NT2/D1 (cell line): ENCODE measurements at regions not wholly inside any gene's neighbourhood (a gene's known extent, or its start where the extent isn't known, plus 50 kb on each side); places are given as distances from the start of the nearest gene placed in this dataset.

ENCODE experiments used
- DNase-seq: peaks from one replicate; pipeline ENCODE4 v3.0.0-alpha.2; 2011; ENCODE audit warnings: low read depth, low spot score
- H3K27me3 ChIP-seq: 2 replicates; pipeline ENCODE4 v1.6.0; 2011; ENCODE audit warnings: mild to moderate bottlenecking; ENCODE audit not compliant: insufficient read length, insufficient read depth
- H3K36me3 ChIP-seq: 2 replicates; pipeline ENCODE4 v1.6.1; 2011; ENCODE audit warnings: mild to moderate bottlenecking, low read length, mixed read lengths; ENCODE audit not compliant: insufficient read depth, insufficient read length
- H3K4me1 ChIP-seq: 2 replicates; pipeline ENCODE4 v1.5.1; 2011; ENCODE audit not compliant: insufficient read depth, insufficient read length
- H3K4me3 ChIP-seq: 2 replicates; pipeline ENCODE4 v1.5.1; 2011; ENCODE audit warnings: low read depth; ENCODE audit not compliant: insufficient read length
- H3K9ac ChIP-seq: 2 replicates; pipeline ENCODE4 v1.6.0; 2011; ENCODE audit warnings: low read depth; ENCODE audit not compliant: insufficient read length
- H3K9me3 ChIP-seq: 2 replicates; pipeline ENCODE4 v1.5.1; 2011; ENCODE audit warnings: mild to moderate bottlenecking, low read length; ENCODE audit not compliant: insufficient read depth
- SUZ12 ChIP-seq: IDR thresholded peaks from 2 replicates; pipeline ENCODE4 v1.6.1; 2011; ENCODE audit not compliant: insufficient read length, insufficient read depth; ENCODE audit errors: extremely low read depth
- YY1 ChIP-seq: IDR thresholded peaks from 2 replicates; pipeline ENCODE4 v1.6.1; 2011; ENCODE audit not compliant: insufficient read length, insufficient read depth
- ZNF274 ChIP-seq: IDR thresholded peaks from 2 replicates; pipeline ENCODE4 v1.6.1; 2011; ENCODE audit warnings: mild to moderate bottlenecking, low read depth, low read length

DNA sequence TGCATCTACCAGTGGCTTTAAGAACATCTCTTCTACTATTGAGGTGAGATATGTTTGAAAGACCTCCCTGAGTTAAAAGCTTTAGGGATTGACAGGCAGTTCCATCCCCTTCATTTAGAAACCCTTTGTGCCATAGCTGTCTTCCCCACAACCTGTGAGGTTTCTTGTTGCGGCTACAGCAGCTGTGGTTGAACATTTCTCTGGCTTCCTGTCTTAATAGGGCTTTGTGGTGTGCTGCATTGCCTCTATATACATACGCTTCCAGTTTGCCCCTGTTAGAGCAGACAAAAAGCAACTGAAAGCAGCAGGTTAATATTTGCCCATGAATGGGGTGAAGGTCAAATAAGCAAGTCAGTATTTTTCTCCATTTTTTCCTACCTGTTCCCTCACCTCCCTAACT, 210.2 kb downstream of the TMEM200A start:
- H3K4me1 ChIP-seq, result no peaks in the 10 kb centered on the region
- no peaks in the 10 kb centered on the region for H3K36me3 ChIP-seq
- H3K4me3 ChIP-seq, result no peak overlapping the region
- H3K9me3 ChIP-seq, result no peaks in the 10 kb centered on the region
- DNase-seq, result no peak
- H3K9ac ChIP-seq, result no peak overlapping the region
- no peak for TF ChIP-seq YY1
- no peak for TF ChIP-seq SUZ12
- no peak for TF ChIP-seq ZNF274
- no peaks in the 10 kb centered on the region for H3K27me3 ChIP-seq

DNA sequence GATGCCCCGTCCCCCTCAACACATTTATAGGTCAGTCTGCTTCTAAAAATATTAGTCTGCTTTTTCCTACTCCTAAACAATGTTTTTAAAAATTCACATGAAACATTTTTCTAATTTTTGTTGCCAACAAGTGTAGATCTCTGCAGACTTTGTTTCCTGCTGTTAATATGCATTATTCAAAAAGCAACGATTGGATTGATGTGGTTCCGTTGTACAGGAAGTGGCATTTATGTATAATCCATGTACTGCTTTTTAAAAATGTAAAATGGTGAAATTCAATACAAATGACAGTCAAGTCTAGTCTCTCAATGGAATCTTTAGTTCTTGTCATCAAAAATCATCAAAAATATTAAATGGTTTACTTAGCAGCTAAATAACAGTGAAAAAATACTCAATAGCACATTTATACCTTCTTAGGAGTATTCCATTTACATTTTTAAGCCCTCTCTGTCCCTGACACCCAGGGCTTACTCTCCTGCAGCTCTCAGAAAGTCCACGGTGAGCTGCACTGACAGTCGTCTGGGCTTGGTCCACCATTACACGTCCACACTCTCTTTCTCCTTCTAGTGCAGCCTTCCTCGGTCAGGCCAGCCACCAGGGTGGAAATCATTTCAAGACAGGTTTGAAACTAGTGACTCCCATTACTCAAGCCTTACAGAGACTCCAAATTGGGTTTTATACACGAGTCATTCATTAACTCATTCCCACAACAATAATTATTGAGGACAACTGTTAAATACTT, 211.5 kb downstream of the TMEM200A start:
- no peak overlapping the region for H3K4me3 ChIP-seq
- H3K4me1 ChIP-seq, result no peaks in the 10 kb centered on the region
- H3K9me3 ChIP-seq, result no peaks in the 10 kb centered on the region
- H3K27me3 ChIP-seq, result no peaks in the 10 kb centered on the region
- TF ChIP-seq YY1 (no peak), ZNF274 (no peak), SUZ12 (no peak)
- H3K9ac ChIP-seq, result no peak overlapping the region
- no peak for DNase-seq
- no peaks in the 10 kb centered on the region for H3K36me3 ChIP-seq

DNA sequence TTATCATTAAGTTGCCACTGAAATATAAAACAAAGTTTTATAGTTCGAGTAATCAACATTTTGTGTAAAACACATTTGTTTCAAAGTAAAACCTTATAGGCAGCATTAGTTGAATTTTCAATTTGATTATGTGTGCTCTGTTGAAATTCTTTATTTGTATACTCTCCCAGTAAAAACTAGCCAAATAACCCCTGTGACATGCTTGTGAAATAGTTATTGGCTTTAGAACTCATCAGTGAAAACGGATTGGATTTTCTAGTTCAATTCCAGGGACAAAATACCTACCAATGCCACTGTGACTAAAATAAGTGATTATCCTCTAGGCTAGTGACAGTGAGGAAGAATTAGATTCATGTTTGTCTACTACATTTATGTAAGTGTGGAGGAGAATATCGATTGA, 212.9 kb downstream of the TMEM200A start:
- no peak for DNase-seq
- Histone ChIP-seq H3K9me3 (no peaks in the 10 kb centered on the region), H3K4me1 (no peaks in the 10 kb centered on the region), H3K4me3 (no peak overlapping the region), H3K9ac (no peak overlapping the region), H3K36me3 (no peaks in the 10 kb centered on the region), H3K27me3 (no peaks in the 10 kb centered on the region)
- TF ChIP-seq ZNF274, result no peak
- TF ChIP-seq SUZ12, result no peak
- TF ChIP-seq YY1, result no peak

DNA sequence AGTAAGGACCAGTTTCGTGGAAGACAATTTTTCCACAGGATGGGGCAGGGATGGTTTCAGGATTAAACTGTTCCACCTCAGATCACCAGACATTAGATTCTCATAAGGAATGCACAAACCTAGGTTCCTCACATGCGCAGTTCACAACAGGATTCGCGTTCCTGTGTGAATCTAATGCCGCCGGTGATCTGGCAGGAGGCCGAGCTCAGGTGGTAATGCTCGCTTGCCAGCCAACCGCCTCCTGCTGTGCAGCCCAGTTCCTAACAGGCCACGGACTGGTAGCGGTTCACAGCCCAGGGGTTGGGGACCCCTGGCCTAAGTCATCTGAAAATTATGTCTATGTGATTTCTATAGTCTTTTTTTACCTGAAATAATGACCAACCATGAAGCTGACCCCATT, 217.5 kb downstream of the TMEM200A start:
- no peaks in the 10 kb centered on the region for H3K27me3 ChIP-seq
- no peaks in the 10 kb centered on the region for H3K9me3 ChIP-seq
- no peaks in the 10 kb centered on the region for H3K36me3 ChIP-seq
- no peaks in the 10 kb centered on the region for H3K4me1 ChIP-seq
- H3K9ac ChIP-seq, result no peak overlapping the region
- no peak for TF ChIP-seq ZNF274
- H3K4me3 ChIP-seq, result no peak overlapping the region
- DNase-seq, result no peak

DNA sequence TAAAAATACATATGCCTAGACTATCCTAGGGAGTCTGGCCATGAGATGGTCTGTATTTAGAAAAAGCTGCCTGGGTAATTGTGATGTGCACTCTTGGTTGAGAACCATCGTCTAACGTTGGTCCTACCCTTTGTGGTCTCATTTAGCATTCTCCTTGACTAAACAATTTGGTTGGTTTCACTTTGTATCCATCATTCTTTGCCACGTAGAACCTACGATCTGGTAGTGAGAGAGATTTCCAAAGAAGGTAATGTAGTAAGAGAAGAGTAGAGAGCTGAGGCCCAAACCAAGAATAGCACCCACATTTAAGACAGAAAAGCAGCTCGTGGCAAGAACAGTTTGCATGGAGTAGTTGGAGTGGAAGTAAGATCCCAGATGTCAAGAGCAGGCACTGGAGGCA, 219.8 kb downstream of the TMEM200A start:
- H3K9ac ChIP-seq, result no peak overlapping the region
- DNase-seq, result no peak
- H3K4me1 ChIP-seq, result no peaks in the 10 kb centered on the region
- H3K36me3 ChIP-seq, result no peaks in the 10 kb centered on the region
- no peaks in the 10 kb centered on the region for H3K9me3 ChIP-seq
- H3K4me3 ChIP-seq, result no peak overlapping the region
- TF ChIP-seq SUZ12, result no peak
- TF ChIP-seq YY1, result no peak
- TF ChIP-seq ZNF274, result no peak
- no peaks in the 10 kb centered on the region for H3K27me3 ChIP-seq

DNA sequence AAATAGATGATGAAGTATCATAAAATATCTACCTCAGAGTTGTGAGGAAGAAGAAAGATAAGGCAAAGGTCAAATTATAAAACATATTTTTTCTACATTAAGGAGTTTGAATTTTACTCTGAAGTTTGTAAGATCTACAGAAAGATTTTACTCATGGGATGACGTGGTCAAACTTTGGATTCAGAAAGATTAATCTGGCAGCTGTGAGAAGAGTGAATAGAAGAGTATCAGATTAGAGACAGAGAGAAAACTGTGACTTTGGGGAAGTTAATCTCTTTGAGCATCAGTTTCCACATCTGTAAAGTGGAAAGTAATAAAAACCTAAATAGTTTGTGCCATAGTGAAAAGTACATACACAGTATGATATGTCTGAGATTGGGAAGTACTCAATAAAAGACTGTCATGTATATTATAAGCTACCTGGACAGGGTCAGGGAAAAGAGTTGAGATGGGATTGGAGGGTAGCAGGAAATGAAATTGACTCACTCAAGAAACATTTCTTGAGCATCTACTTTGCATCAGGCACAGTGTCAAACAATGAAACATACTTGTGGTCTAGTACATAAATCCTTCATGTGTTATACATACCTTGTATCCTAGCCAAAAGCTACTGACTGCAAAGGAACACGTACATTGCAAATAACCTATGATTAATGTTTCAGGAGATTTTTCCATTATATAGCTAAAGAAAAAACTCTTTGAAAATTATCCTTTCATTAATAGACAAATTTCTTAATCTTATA, 222.1 kb downstream of the TMEM200A start:
- H3K27me3 ChIP-seq, result no peaks in the 10 kb centered on the region
- no peak overlapping the region for H3K4me3 ChIP-seq
- no peaks in the 10 kb centered on the region for H3K9me3 ChIP-seq
- TF ChIP-seq ZNF274 (no peak), YY1 (no peak), SUZ12 (no peak)
- DNase-seq, result no peak
- H3K36me3 ChIP-seq, result no peaks in the 10 kb centered on the region
- no peak overlapping the region for H3K9ac ChIP-seq
- no peaks in the 10 kb centered on the region for H3K4me1 ChIP-seq

DNA sequence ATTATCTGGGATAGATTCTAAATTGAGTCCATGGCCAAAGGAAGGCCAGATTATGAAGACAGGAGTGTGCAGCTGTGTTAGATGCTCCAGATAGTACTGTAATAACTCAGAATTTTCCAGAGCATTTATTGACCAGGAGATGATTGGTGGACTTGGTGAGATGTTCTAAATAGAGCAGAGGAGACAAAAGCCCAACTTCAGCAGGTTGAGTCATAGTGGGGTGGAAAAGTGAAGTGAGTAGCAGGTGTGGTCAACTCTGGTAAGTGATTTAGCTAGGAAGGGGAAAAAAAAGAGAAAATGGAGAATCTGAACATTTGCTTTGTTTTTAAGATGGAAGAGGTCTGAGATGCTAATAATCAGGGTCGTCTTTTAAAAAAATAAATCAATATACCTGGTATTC, 227.4 kb downstream of the TMEM200A start:
- no peaks in the 10 kb centered on the region for H3K36me3 ChIP-seq
- no peaks in the 10 kb centered on the region for H3K27me3 ChIP-seq
- H3K4me3 ChIP-seq, result no peak overlapping the region
- H3K9me3 ChIP-seq, result no peaks in the 10 kb centered on the region
- no peaks in the 10 kb centered on the region for H3K4me1 ChIP-seq
- H3K9ac ChIP-seq, result no peak overlapping the region
- TF ChIP-seq ZNF274 (no peak), SUZ12 (no peak), YY1 (no peak)
- DNase-seq, result no peak
